Mesothelial cell of epicardium (in vitro differentiated cells): ENCODE measurements at regions not wholly inside any gene's neighbourhood (a gene's known extent, or its start where the extent isn't known, plus 50 kb on each side); places are given as distances from the start of the nearest gene placed in this dataset.

Experiments used
- DNase-seq, 2 experiments: peaks; one replicate each; pipeline ENCODE4 v3.0.0; 2021; ENCODE audit warnings: low spot score in 2 of 2; ENCODE audit not compliant: unreplicated experiment in 2 of 2
- H3K27ac Mint-ChIP-seq: 2 replicates; pipeline ENCODE4 v1.8.0; 2021; ENCODE audit warnings: mixed read lengths
- H3K27me3 Mint-ChIP-seq: 2 replicates; pipeline ENCODE4 v1.8.0; 2021; ENCODE audit warnings: low read depth, mixed read lengths
- H3K36me3 Mint-ChIP-seq: 2 replicates; pipeline ENCODE4 v1.8.0; 2021; ENCODE audit warnings: mixed read lengths
- H3K4me1 Mint-ChIP-seq: 2 replicates; pipeline ENCODE4 v1.8.0; 2021; ENCODE audit warnings: mixed read lengths
- H3K4me3 Mint-ChIP-seq: 2 replicates; pipeline ENCODE4 v1.8.0; 2021; ENCODE audit warnings: mild to moderate bottlenecking, moderate library complexity, mixed read lengths
- H3K9me3 Mint-ChIP-seq: 2 replicates; pipeline ENCODE4 v1.8.0; 2021; ENCODE audit warnings: mixed read lengths
- CTCF ChIP-seq: fragments of 200-600 bp; sonication (generic); IDR thresholded peaks from one replicate; pipeline ENCODE4 v1.5.0; 2021; ENCODE audit warnings: antibody characterized with exemption; ENCODE audit not compliant: unreplicated experiment

- Mint-ChIP-seq H3K27ac (no peak overlapping the region), H3K4me1 (no peaks in the 10 kb centered on the region), H3K36me3 (no peaks in the 10 kb centered on the region), H3K9me3 (peaks cover 8% of the 10 kb centered on the region), H3K4me3 (no peak overlapping the region), H3K27me3 (no peaks in the 10 kb centered on the region)
- TF ChIP-seq CTCF = no peak
- DNase-seq = no peak
Measured at GRCh38 chr4:28916585-28916984, 1803.6 kb upstream of the PCDH7 start.

GRCh38 chr4:28918871-28919270 is 1801.3 kb upstream of the PCDH7 start:
- Mint-ChIP-seq H3K27ac (no peak overlapping the region), H3K9me3 (peaks cover 8% of the 10 kb centered on the region), H3K4me3 (no peak overlapping the region), H3K36me3 (no peaks in the 10 kb centered on the region), H3K27me3 (no peaks in the 10 kb centered on the region), H3K4me1 (peaks cover 2% of the 10 kb centered on the region)
- DNase-seq = no peak
- no peak for TF ChIP-seq CTCF

GRCh38 chr4:28921886-28922285 is 1798.3 kb upstream of the PCDH7 start:
- H3K36me3 Mint-ChIP-seq = no peaks in the 10 kb centered on the region

GRCh38 chr4:28926156-28926555 is 1794.0 kb upstream of the PCDH7 start:
- DNase-seq = no peak
- peaks cover 8% of the 10 kb centered on the region for H3K4me1 Mint-ChIP-seq
- H3K27me3 Mint-ChIP-seq = no peaks in the 10 kb centered on the region
- no peak overlapping the region for H3K4me3 Mint-ChIP-seq
- no peak overlapping the region for H3K27ac Mint-ChIP-seq
- peaks cover 4% of the 10 kb centered on the region for H3K9me3 Mint-ChIP-seq
- TF ChIP-seq CTCF = no peak
- no peaks in the 10 kb centered on the region for H3K36me3 Mint-ChIP-seq

More at GRCh38 chr4:28921886-28922285, 1798.3 kb upstream of the PCDH7 start:
- no peak for TF ChIP-seq CTCF
- no peak for DNase-seq
- Mint-ChIP-seq H3K4me3 (no peak overlapping the region), H3K9me3 (peaks cover 6% of the 10 kb centered on the region), H3K4me1 (peaks cover 8% of the 10 kb centered on the region), H3K27ac (no peak overlapping the region), H3K27me3 (no peaks in the 10 kb centered on the region)

GRCh38 chr4:28942631-28943030 is 1777.5 kb upstream of the PCDH7 start:
- Mint-ChIP-seq H3K27me3 (no peaks in the 10 kb centered on the region), H3K4me3 (no peak overlapping the region), H3K27ac (no peak overlapping the region), H3K4me1 (no peaks in the 10 kb centered on the region), H3K9me3 (peaks cover 4% of the 10 kb centered on the region), H3K36me3 (no peaks in the 10 kb centered on the region)
- no peak for TF ChIP-seq CTCF
- no peak for DNase-seq

- Mint-ChIP-seq H3K36me3 (no peaks in the 10 kb centered on the region), H3K4me3 (no peak overlapping the region), H3K4me1 (no peaks in the 10 kb centered on the region), H3K27ac (no peak overlapping the region), H3K9me3 (peaks cover 4% of the 10 kb centered on the region), H3K27me3 (no peaks in the 10 kb centered on the region)
- TF ChIP-seq CTCF = no peak
- DNase-seq = no peak
Measured at GRCh38 chr4:28947374-28947773, 1772.8 kb upstream of the PCDH7 start.
